ENCODE measurements at regions not wholly inside any gene's neighbourhood (a gene's known extent, or its start where the extent isn't known, plus 50 kb on each side); places are given as distances from the start of the nearest gene placed in this dataset.
"Not testable (repeated sequence)": the region's sequence is repeated elsewhere in the genome, so short reads cannot be mapped to it uniquely, and the experiment has no call there.

- H3K4me3 ChIP-seq (ENCODE audit: low read length); H3K9me2 ChIP-seq (replicated peaks; ENCODE audit: low read length); CTCF ChIA-PET; POLR2A ChIA-PET (ENCODE audit: unreplicated experiment); H3K9me3 ChIP-seq (ENCODE audit: low read length); H2AFZ ChIP-seq (ENCODE audit: low read length); H3K27me3 ChIP-seq (ENCODE audit: low read length); H3K27ac ChIP-seq (ENCODE audit: low read length); H3K36me3 ChIP-seq (ENCODE audit: low read depth, low read length); ATAC-seq; DNase-seq; BruUV-seq (replicated peaks); H4K20me1 ChIP-seq (ENCODE audit: low read length); H3K4me2 ChIP-seq (ENCODE audit: low read length); H3K4me1 ChIP-seq (ENCODE audit: insufficient read depth, low read length); intact Hi-C loops (cut with micrococcal nuclease); H3K79me2 ChIP-seq (ENCODE audit: low read length); H3K9ac ChIP-seq (ENCODE audit: low read length); H3F3A ChIP-seq (ENCODE audit: low read length, unreplicated experiment): not testable (repeated sequence)
Measured at GRCh38 chr15:21774760-21775159, 102.8 kb downstream of the POTEB start.

GRCh38 chr15:21766524-21766923 lies 111.0 kb downstream of the POTEB start:
- H3F3A ChIP-seq (ENCODE audit: low read length, unreplicated experiment); H3K27me3 ChIP-seq (ENCODE audit: low read length); H3K4me3 ChIP-seq (ENCODE audit: low read length); H3K4me1 ChIP-seq (ENCODE audit: insufficient read depth, low read length); H3K79me2 ChIP-seq (ENCODE audit: low read length); ATAC-seq; BruUV-seq (replicated peaks); CTCF ChIA-PET; H3K9ac ChIP-seq (ENCODE audit: low read length); H4K20me1 ChIP-seq (ENCODE audit: low read length); H3K9me2 ChIP-seq (replicated peaks; ENCODE audit: low read length); intact Hi-C loops (cut with micrococcal nuclease); H3K27ac ChIP-seq (ENCODE audit: low read length); H2AFZ ChIP-seq (ENCODE audit: low read length); H3K36me3 ChIP-seq (ENCODE audit: low read depth, low read length); H3K9me3 ChIP-seq (ENCODE audit: low read length); POLR2A ChIA-PET (ENCODE audit: unreplicated experiment); DNase-seq; H3K4me2 ChIP-seq (ENCODE audit: low read length): not testable (repeated sequence)

- ATAC-seq, DNase-seq: not testable (repeated sequence)
Measured at GRCh38 chr15:21763756-21764155, 113.8 kb downstream of the POTEB start.

GRCh38 chr15:21760250-21761023 lies 117.1 kb downstream of the POTEB start:
- H3K36me3 ChIP-seq (ENCODE audit: low read depth, low read length); H3F3A ChIP-seq (ENCODE audit: low read length, unreplicated experiment); H3K9me3 ChIP-seq (ENCODE audit: low read length); H4K20me1 ChIP-seq (ENCODE audit: low read length); H3K4me3 ChIP-seq (ENCODE audit: low read length); CTCF ChIA-PET; POLR2A ChIA-PET (ENCODE audit: unreplicated experiment); H3K27me3 ChIP-seq (ENCODE audit: low read length); H3K4me1 ChIP-seq (ENCODE audit: insufficient read depth, low read length); H3K9ac ChIP-seq (ENCODE audit: low read length); ATAC-seq; DNase-seq; H3K9me2 ChIP-seq (replicated peaks; ENCODE audit: low read length); H3K4me2 ChIP-seq (ENCODE audit: low read length); H3K27ac ChIP-seq (ENCODE audit: low read length); intact Hi-C loops (cut with micrococcal nuclease); BruUV-seq (replicated peaks); H2AFZ ChIP-seq (ENCODE audit: low read length); H3K79me2 ChIP-seq (ENCODE audit: low read length): not testable (repeated sequence)

More at GRCh38 chr15:21763756-21764155, 113.8 kb downstream of the POTEB start:
- H3K9me3 ChIP-seq (ENCODE audit: low read length); H4K20me1 ChIP-seq (ENCODE audit: low read length); H3K27ac ChIP-seq (ENCODE audit: low read length); H3K79me2 ChIP-seq (ENCODE audit: low read length); POLR2A ChIA-PET (ENCODE audit: unreplicated experiment); H3F3A ChIP-seq (ENCODE audit: low read length, unreplicated experiment); intact Hi-C loops (cut with micrococcal nuclease); H3K4me1 ChIP-seq (ENCODE audit: insufficient read depth, low read length); H3K27me3 ChIP-seq (ENCODE audit: low read length); H3K9ac ChIP-seq (ENCODE audit: low read length); CTCF ChIA-PET; H3K4me2 ChIP-seq (ENCODE audit: low read length); H2AFZ ChIP-seq (ENCODE audit: low read length); H3K9me2 ChIP-seq (replicated peaks; ENCODE audit: low read length); H3K36me3 ChIP-seq (ENCODE audit: low read depth, low read length); H3K4me3 ChIP-seq (ENCODE audit: low read length); BruUV-seq (replicated peaks): not testable (repeated sequence)

GRCh38 chr15:21759401-21760165 lies 118.0 kb downstream of the POTEB start:
- ATAC-seq; H4K20me1 ChIP-seq (ENCODE audit: low read length); H3K4me1 ChIP-seq (ENCODE audit: insufficient read depth, low read length): not testable (repeated sequence)

GRCh38 chr15:21753838-21754237 lies 123.7 kb downstream of the POTEB start:
- H3F3A ChIP-seq (ENCODE audit: low read length, unreplicated experiment); H3K79me2 ChIP-seq (ENCODE audit: low read length); H3K9me2 ChIP-seq (replicated peaks; ENCODE audit: low read length); POLR2A ChIA-PET (ENCODE audit: unreplicated experiment); H3K9me3 ChIP-seq (ENCODE audit: low read length); ATAC-seq; intact Hi-C loops (cut with micrococcal nuclease); H3K27ac ChIP-seq (ENCODE audit: low read length); H3K27me3 ChIP-seq (ENCODE audit: low read length); H3K4me2 ChIP-seq (ENCODE audit: low read length); H4K20me1 ChIP-seq (ENCODE audit: low read length); H3K9ac ChIP-seq (ENCODE audit: low read length); CTCF ChIA-PET; H2AFZ ChIP-seq (ENCODE audit: low read length); H3K4me3 ChIP-seq (ENCODE audit: low read length); H3K36me3 ChIP-seq (ENCODE audit: low read depth, low read length); BruUV-seq (replicated peaks); H3K4me1 ChIP-seq (ENCODE audit: insufficient read depth, low read length); DNase-seq: not testable (repeated sequence)

More at GRCh38 chr15:21759401-21760165, 118.0 kb downstream of the POTEB start:
- H3F3A ChIP-seq (ENCODE audit: low read length, unreplicated experiment); CTCF ChIA-PET; H3K9me2 ChIP-seq (replicated peaks; ENCODE audit: low read length); H2AFZ ChIP-seq (ENCODE audit: low read length); H3K4me2 ChIP-seq (ENCODE audit: low read length); H3K27ac ChIP-seq (ENCODE audit: low read length); H3K9ac ChIP-seq (ENCODE audit: low read length); H3K36me3 ChIP-seq (ENCODE audit: low read depth, low read length); H3K79me2 ChIP-seq (ENCODE audit: low read length); H3K27me3 ChIP-seq (ENCODE audit: low read length); intact Hi-C loops (cut with micrococcal nuclease); H3K4me3 ChIP-seq (ENCODE audit: low read length); H3K9me3 ChIP-seq (ENCODE audit: low read length); DNase-seq; BruUV-seq (replicated peaks); POLR2A ChIA-PET (ENCODE audit: unreplicated experiment): not testable (repeated sequence)

Data from PC-3 (cell line).